SK-N-SH treated with all-trans-retinoic acid at 6 μM for 48 hours (cell line): ENCODE measurements at regions not wholly inside any gene's neighbourhood (a gene's known extent, or its start where the extent isn't known, plus 50 kb on each side); places are given as distances from the start of the nearest gene placed in this dataset.

Experiments used
- ATAC-seq: fragments of 200-7000 bp; cut with Tn5 transposase; 3 replicates; pipeline ENCODE4 v1.9.1; 2020; ENCODE audit warnings: mild to moderate bottlenecking, moderate library complexity
- BACH2 ChIP-seq: fragments of 250-450 bp; sonication (Bioruptor Pico); IDR thresholded peaks from 2 replicates; pipeline ENCODE4 v1.9.0; 2021; ENCODE audit warnings: mild to moderate bottlenecking, borderline replicate concordance
- CSDC2 ChIP-seq: fragments of 250-450 bp; sonication (Bioruptor Pico); IDR thresholded peaks from 2 replicates; pipeline ENCODE4 v1.5.0; 2020; ENCODE audit warnings: mild to moderate bottlenecking, moderate library complexity
- ESRRG ChIP-seq: fragments of 250-450 bp; sonication (Bioruptor Pico); IDR thresholded peaks from 2 replicates; pipeline ENCODE4 v1.6.1; 2021; ENCODE audit warnings: mild to moderate bottlenecking
- GLIS3 ChIP-seq: fragments of 250-450 bp; sonication (Bioruptor Pico); IDR thresholded peaks from 2 replicates; pipeline ENCODE4 v1.5.0; 2020; ENCODE audit warnings: mild to moderate bottlenecking, moderate library complexity
- ISL1 ChIP-seq: fragments of 250-450 bp; sonication (Bioruptor Pico); IDR thresholded peaks from 2 replicates; pipeline ENCODE4 v2.1.2; 2022; ENCODE audit warnings: mild to moderate bottlenecking, moderate library complexity
- OSR1 ChIP-seq: fragments of 250-450 bp; sonication (Bioruptor Pico); IDR thresholded peaks from 2 replicates; pipeline ENCODE4 v1.8.0; 2022; ENCODE audit warnings: moderate library complexity, mild to moderate bottlenecking, inconsistent platforms
- PATZ1 ChIP-seq: fragments of 250-450 bp; sonication (Bioruptor Pico); IDR thresholded peaks from 2 replicates; pipeline ENCODE4 v1.8.0; 2020; ENCODE audit warnings: mild to moderate bottlenecking, moderate library complexity, borderline replicate concordance
- PPARA ChIP-seq: fragments of 250-450 bp; sonication (Bioruptor Pico); IDR thresholded peaks from 2 replicates; pipeline ENCODE4 v1.5.0; 2020; ENCODE audit warnings: mild to moderate bottlenecking, borderline replicate concordance
- RARB ChIP-seq: fragments of 250-450 bp; sonication (Bioruptor Pico); IDR thresholded peaks from 2 replicates; pipeline ENCODE4 v1.8.0; 2021; ENCODE audit warnings: mild to moderate bottlenecking, moderate library complexity
- SNAI2 ChIP-seq: fragments of 250-450 bp; sonication (Bioruptor Pico); IDR thresholded peaks from 2 replicates; pipeline ENCODE4 v1.5.0; 2020; ENCODE audit warnings: mild to moderate bottlenecking, moderate library complexity
- TCF4 ChIP-seq: fragments of 250-450 bp; sonication (Bioruptor Pico); IDR thresholded peaks from 2 replicates; pipeline ENCODE4 v1.8.0; 2021; ENCODE audit warnings: mild to moderate bottlenecking, moderate library complexity, borderline replicate concordance
- ZC3H10 ChIP-seq: fragments of 250-450 bp; sonication (Bioruptor Pico); IDR thresholded peaks from 2 replicates; pipeline ENCODE4 v1.5.1; 2021; ENCODE audit warnings: mild to moderate bottlenecking, moderate library complexity
- ZFP3 ChIP-seq: fragments of 250-450 bp; sonication (Bioruptor Pico); IDR thresholded peaks from 2 replicates; pipeline ENCODE4 v1.5.0; 2020; ENCODE audit warnings: mild to moderate bottlenecking, moderate library complexity
- ZFP30 ChIP-seq: fragments of 450-650 bp; formaldehyde crosslinking; IDR thresholded peaks from 2 replicates; pipeline ENCODE4 v1.5.0; 2022; ENCODE audit warnings: mild to moderate bottlenecking, moderate library complexity
- ZNF565 ChIP-seq: fragments of 450-650 bp; formaldehyde crosslinking; conservative IDR thresholded peaks from 2 replicates; pipeline ENCODE4 v1.5.0; 2020; ENCODE audit warnings: low read depth, mild to moderate bottlenecking, moderate library complexity
- ZNF70 ChIP-seq: fragments of 450-650 bp; formaldehyde crosslinking; IDR thresholded peaks from 2 replicates; pipeline ENCODE4 v1.5.0; 2020; ENCODE audit warnings: mild to moderate bottlenecking, moderate library complexity
- ZNF8 ChIP-seq: fragments of 450-650 bp; formaldehyde crosslinking; IDR thresholded peaks from 2 replicates; pipeline ENCODE4 v1.5.0; 2020; ENCODE audit warnings: mild to moderate bottlenecking, moderate library complexity
- TF ChIP-seq, protein P1 (sequence below): fragments of 250-450 bp; sonication (Bioruptor Pico); IDR thresholded peaks from 2 replicates; pipeline ENCODE4 v1.5.1; 2021; ENCODE audit warnings: mild to moderate bottlenecking, moderate library complexity
- TF ChIP-seq, protein P2 (sequence below): fragments of 250-450 bp; sonication (Bioruptor Pico); IDR thresholded peaks from 2 replicates; pipeline ENCODE4 v1.5.1; 2020; ENCODE audit warnings: low read depth, mild to moderate bottlenecking, moderate library complexity
- TF ChIP-seq, protein P3 (sequence below): fragments of 250-450 bp; sonication (Bioruptor Pico); IDR thresholded peaks from 2 replicates; pipeline ENCODE4 v1.8.0; 2021; ENCODE audit warnings: low read depth, mild to moderate bottlenecking, moderate library complexity, borderline replicate concordance

- ATAC-seq: no peak
- TF ChIP-seq GLIS3 (CRISPR knock-in tag) (no peak), BACH2 (CRISPR knock-in tag) (no peak), OSR1 (CRISPR knock-in tag) (no peak), ZFP3 (CRISPR knock-in tag) (no peak), ESRRG (CRISPR knock-in tag) (no peak), ZNF8 (CRISPR knock-in tag) (no peak), CSDC2 (CRISPR knock-in tag) (no peak), ZFP30 (CRISPR knock-in tag) (no peak), PPARA (CRISPR knock-in tag) (no peak)
- TF ChIP-seq, protein P1, sequence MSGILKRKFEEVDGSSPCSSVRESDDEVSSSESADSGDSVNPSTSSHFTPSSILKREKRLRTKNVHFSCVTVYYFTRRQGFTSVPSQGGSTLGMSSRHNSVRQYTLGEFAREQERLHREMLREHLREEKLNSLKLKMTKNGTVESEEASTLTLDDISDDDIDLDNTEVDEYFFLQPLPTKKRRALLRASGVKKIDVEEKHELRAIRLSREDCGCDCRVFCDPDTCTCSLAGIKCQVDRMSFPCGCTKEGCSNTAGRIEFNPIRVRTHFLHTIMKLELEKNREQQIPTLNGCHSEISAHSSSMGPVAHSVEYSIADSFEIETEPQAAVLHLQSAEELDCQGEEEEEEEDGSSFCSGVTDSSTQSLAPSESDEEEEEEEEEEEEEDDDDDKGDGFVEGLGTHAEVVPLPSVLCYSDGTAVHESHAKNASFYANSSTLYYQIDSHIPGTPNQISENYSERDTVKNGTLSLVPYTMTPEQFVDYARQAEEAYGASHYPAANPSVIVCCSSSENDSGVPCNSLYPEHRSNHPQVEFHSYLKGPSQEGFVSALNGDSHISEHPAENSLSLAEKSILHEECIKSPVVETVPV (CRISPR knock-in tag): no peak
- TF ChIP-seq, protein P2, sequence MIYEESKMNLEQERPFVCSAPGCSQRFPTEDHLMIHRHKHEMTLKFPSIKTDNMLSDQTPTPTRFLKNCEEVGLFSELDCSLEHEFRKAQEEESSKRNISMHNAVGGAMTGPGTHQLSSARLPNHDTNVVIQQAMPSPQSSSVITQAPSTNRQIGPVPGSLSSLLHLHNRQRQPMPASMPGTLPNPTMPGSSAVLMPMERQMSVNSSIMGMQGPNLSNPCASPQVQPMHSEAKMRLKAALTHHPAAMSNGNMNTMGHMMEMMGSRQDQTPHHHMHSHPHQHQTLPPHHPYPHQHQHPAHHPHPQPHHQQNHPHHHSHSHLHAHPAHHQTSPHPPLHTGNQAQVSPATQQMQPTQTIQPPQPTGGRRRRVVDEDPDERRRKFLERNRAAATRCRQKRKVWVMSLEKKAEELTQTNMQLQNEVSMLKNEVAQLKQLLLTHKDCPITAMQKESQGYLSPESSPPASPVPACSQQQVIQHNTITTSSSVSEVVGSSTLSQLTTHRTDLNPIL: no peak
- TF ChIP-seq, protein P3, sequence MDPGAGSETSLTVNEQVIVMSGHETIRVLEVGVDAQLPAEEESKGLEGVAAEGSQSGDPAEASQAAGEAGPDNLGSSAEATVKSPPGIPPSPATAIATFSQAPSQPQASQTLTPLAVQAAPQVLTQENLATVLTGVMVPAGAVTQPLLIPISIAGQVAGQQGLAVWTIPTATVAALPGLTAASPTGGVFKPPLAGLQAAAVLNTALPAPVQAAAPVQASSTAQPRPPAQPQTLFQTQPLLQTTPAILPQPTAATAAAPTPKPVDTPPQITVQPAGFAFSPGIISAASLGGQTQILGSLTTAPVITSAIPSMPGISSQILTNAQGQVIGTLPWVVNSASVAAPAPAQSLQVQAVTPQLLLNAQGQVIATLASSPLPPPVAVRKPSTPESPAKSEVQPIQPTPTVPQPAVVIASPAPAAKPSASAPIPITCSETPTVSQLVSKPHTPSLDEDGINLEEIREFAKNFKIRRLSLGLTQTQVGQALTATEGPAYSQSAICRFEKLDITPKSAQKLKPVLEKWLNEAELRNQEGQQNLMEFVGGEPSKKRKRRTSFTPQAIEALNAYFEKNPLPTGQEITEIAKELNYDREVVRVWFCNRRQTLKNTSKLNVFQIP (CRISPR knock-in tag): no peak
Measured at GRCh38 chr7:46767071-46767470, 814.8 kb downstream of the TNS3 start.

GRCh38 chr7:46764100-46764936 is 817.6 kb downstream of the TNS3 start:
- TF ChIP-seq PATZ1 (CRISPR knock-in tag) (no peak), ESRRG (CRISPR knock-in tag) (no peak), ZFP30 (CRISPR knock-in tag) (no peak), ZFP3 (CRISPR knock-in tag) (peak; percentile 100), SNAI2 (CRISPR knock-in tag) (0 out of 2 replicates have a peak, but pooled peaks have one; percentile 1), ISL1 (CRISPR knock-in tag) (peak; percentile 75), ZNF8 (CRISPR knock-in tag) (no peak)
- TF ChIP-seq, protein P2: peak; percentile 46; the same call in 1 of the 2 replicates
- TF ChIP-seq, protein P1 (CRISPR knock-in tag): peak; percentile 32; the same call in 1 of the 2 replicates
- peak; percentile 98 for ATAC-seq

GRCh38 chr7:46763344-46763743 is 818.6 kb downstream of the TNS3 start:
- ATAC-seq: no peak
- TF ChIP-seq CSDC2 (CRISPR knock-in tag) (no peak), ZNF70 (CRISPR knock-in tag) (no peak), RARB (CRISPR knock-in tag) (no peak), ZC3H10 (CRISPR knock-in tag) (no peak), GLIS3 (CRISPR knock-in tag) (no peak), ZNF565 (CRISPR knock-in tag) (no peak), ISL1 (CRISPR knock-in tag) (no peak), OSR1 (CRISPR knock-in tag) (no peak), TCF4 (CRISPR knock-in tag) (no peak)
- TF ChIP-seq, protein P3 (CRISPR knock-in tag): no peak
- TF ChIP-seq, protein P1 (CRISPR knock-in tag): no peak
